Esophagus muscularis mucosa (tissue), 3 donors: ENCODE measurements at regions not wholly inside any gene's neighbourhood (a gene's known extent, or its start where the extent isn't known, plus 50 kb on each side); places are given as distances from the start of the nearest gene placed in this dataset.

ENCODE experiments used
- CTCF ChIP-seq, 3 experiments: fragments of 200-600 bp in 2 of 3; fragments of 450-650 bp in 1 of 3; sonication (generic) in 2 of 3; IDR thresholded peaks; one replicate each; pipeline ENCODE4 v1.5.1; 2017 to 2019; ENCODE audit warnings: antibody characterized with exemption in 3 of 3, mild to moderate bottlenecking in 2 of 3, moderate library complexity in 1 of 3
- POLR2A ChIP-seq: fragments of 450-650 bp; IDR thresholded peaks from one replicate; pipeline ENCODE4 v1.6.1; 2017; ENCODE audit warnings: antibody characterized with exemption, moderate library complexity, mild to moderate bottlenecking, low read depth

GRCh38 chr4:62275470-62275869, 1075.3 kb downstream of the ADGRL3 start:
- no peak for TF ChIP-seq CTCF (IDR thresholded peaks at IDR 0.05)
- TF ChIP-seq POLR2A: no peak
